Muscle of arm (tissue), 1 donor: ENCODE measurements at regions not wholly inside any gene's neighbourhood (a gene's known extent, or its start where the extent isn't known, plus 50 kb on each side); places are given as distances from the start of the nearest gene placed in this dataset.

Source experiments
- DNase-seq: peaks from one replicate; pipeline ENCODE4 v3.0.0-alpha.2; 2013

- no peak for DNase-seq
Measured at GRCh38 chrX:39595977-39596376, 501.8 kb downstream of the BCOR start.

- no peak for DNase-seq
Measured at GRCh38 chrX:39596437-39596836, 501.3 kb downstream of the BCOR start.

GRCh38 chrX:39599339-39599738 is 498.4 kb downstream of the BCOR start:
- no peak for DNase-seq

GRCh38 chrX:39600222-39600621 is 497.5 kb downstream of the BCOR start:
- DNase-seq, result no peak

- no peak for DNase-seq
Measured at GRCh38 chrX:39601231-39602177, 496.3 kb downstream of the BCOR start.

GRCh38 chrX:39602195-39602594 is 495.6 kb downstream of the BCOR start:
- DNase-seq, result no peak

- DNase-seq, result no peak
Measured at GRCh38 chrX:39603230-39603629, 494.5 kb downstream of the BCOR start.

- no peak for DNase-seq
Measured at GRCh38 chrX:39605183-39605582, 492.6 kb downstream of the BCOR start.

- no peak for DNase-seq
Measured at GRCh38 chrX:39605866-39606265, 491.9 kb downstream of the BCOR start.

- no peak for DNase-seq
Measured at GRCh38 chrX:39609941-39610340, 487.8 kb downstream of the BCOR start.

GRCh38 chrX:39611468-39611867 is 486.3 kb downstream of the BCOR start:
- no peak for DNase-seq

GRCh38 chrX:39613482-39613995 is 484.2 kb downstream of the BCOR start:
- peak; percentile 32 for DNase-seq

- no peak for DNase-seq
Measured at GRCh38 chrX:39613997-39614679, 483.6 kb downstream of the BCOR start.

GRCh38 chrX:39614680-39614998 is 483.1 kb downstream of the BCOR start:
- DNase-seq, result no peak

GRCh38 chrX:39616098-39616729 is 481.5 kb downstream of the BCOR start:
- peak; percentile 49 for DNase-seq

- DNase-seq, result no peak
Measured at GRCh38 chrX:39616731-39617130, 481.0 kb downstream of the BCOR start.

- DNase-seq, result no peak
Measured at GRCh38 chrX:39618178-39618577, 479.6 kb downstream of the BCOR start.

- DNase-seq, result no peak
Measured at GRCh38 chrX:39619182-39620009, 478.4 kb downstream of the BCOR start.

GRCh38 chrX:39624166-39624565 is 473.6 kb downstream of the BCOR start:
- DNase-seq, result no peak

- no peak for DNase-seq
Measured at GRCh38 chrX:39625810-39626209, 471.9 kb downstream of the BCOR start.

- no peak for DNase-seq
Measured at GRCh38 chrX:39626749-39627148, 471.0 kb downstream of the BCOR start.

GRCh38 chrX:39627257-39627656 is 470.5 kb downstream of the BCOR start:
- no peak for DNase-seq
